BE2C (cell line): ENCODE measurements at regions not wholly inside any gene's neighbourhood (a gene's known extent, or its start where the extent isn't known, plus 50 kb on each side); places are given as distances from the start of the nearest gene placed in this dataset.

ENCODE experiments used
- DNase-seq: peaks from one replicate; pipeline ENCODE4 v3.0.0-alpha.2; 2020
- H3K27me3 ChIP-seq: fragments of 250-450 bp; sonication (Bioruptor Pico); 2 replicates; pipeline ENCODE4 v1.5.1; 2020; ENCODE audit warnings: mild to moderate bottlenecking
- H3K36me3 ChIP-seq: fragments of 250-450 bp; sonication (Bioruptor Pico); 2 replicates; pipeline ENCODE4 v1.5.1; 2020; ENCODE audit warnings: mild to moderate bottlenecking
- H3K4me1 ChIP-seq: fragments of 250-450 bp; sonication (Bioruptor Pico); 2 replicates; pipeline ENCODE4 v1.5.1; 2020
- H3K4me3 ChIP-seq: 2 replicates; pipeline ENCODE4 v1.5.1; 2011; ENCODE audit warnings: low read depth, low read length
- H3K9me3 ChIP-seq: fragments of 250-450 bp; sonication (Bioruptor Pico); 2 replicates; pipeline ENCODE4 v1.5.1; 2020
- CTCF ChIP-seq: IDR thresholded peaks from 2 replicates; pipeline ENCODE4 v1.5.1; 2012; ENCODE audit warnings: mild to moderate bottlenecking, low read depth, low read length

DNA sequence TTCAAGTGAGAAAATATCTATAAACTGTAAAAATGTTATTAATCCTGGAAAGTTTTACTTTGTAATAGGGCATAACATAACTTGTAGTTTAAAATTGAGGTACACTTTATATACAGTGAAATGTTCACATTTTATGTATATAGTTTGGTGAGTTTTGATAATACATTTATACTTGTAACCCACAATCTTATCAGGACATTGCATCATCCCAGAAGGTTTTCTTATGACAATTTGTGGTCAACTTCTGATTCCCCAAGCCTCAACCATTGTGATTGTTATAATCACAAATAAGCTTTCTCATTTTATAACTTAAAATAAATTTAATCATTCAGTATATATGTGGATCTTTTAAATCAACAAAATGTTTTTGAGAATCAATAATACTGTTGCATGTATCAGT lies 151.1 kb downstream of the TFPI2 start:
- no peaks in the 10 kb centered on the region for H3K9me3 ChIP-seq
- no peak for TF ChIP-seq CTCF
- DNase-seq = no peak
- H3K36me3 ChIP-seq = no peaks in the 10 kb centered on the region
- no peaks in the 10 kb centered on the region for H3K4me1 ChIP-seq
- no peak overlapping the region for H3K4me3 ChIP-seq
- H3K27me3 ChIP-seq = no peaks in the 10 kb centered on the region

GRCh38 chr7:93737953-93738352 lies 152.6 kb downstream of the TFPI2 start:
- DNase-seq = no peak
- Histone ChIP-seq H3K27me3 (no peaks in the 10 kb centered on the region), H3K4me3 (no peak overlapping the region), H3K9me3 (no peaks in the 10 kb centered on the region), H3K36me3 (no peaks in the 10 kb centered on the region), H3K4me1 (no peaks in the 10 kb centered on the region)
- no peak for TF ChIP-seq CTCF

DNA sequence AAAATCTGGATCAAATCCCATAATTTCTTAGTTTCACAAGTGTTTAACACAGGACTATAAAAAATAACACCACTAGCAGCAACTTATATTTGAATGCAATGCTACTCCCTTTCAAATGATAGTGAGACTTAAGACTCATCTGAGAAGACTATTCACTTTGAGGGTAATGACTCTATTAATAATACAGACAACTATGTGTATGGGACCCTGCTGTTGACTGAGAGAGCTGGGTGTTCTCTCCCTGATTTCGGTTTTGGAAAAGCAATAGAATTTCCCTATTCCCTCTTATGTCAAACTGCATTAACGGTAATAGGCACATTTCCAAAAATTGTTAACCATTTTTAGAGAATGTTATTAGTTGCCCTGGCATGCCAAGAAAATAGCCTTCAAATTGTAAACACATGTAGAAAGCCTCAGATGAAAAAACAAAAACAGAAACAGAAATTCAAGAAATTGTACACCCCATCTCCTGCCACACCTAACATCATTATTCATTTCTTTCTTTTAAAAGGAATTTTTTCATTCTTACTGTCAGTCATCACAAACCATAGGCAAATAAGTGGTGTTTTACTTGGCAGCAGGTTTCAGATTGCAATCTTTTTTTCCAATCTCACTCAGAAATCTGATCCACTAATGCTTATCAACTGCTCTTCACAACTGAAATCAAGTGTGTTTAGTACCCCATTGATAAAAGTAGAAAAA lies 153.7 kb downstream of the TFPI2 start:
- no peak for TF ChIP-seq CTCF
- DNase-seq = no peak
- no peaks in the 10 kb centered on the region for H3K27me3 ChIP-seq
- H3K9me3 ChIP-seq = no peaks in the 10 kb centered on the region
- H3K36me3 ChIP-seq = no peaks in the 10 kb centered on the region
- no peaks in the 10 kb centered on the region for H3K4me1 ChIP-seq
- no peak overlapping the region for H3K4me3 ChIP-seq

DNA sequence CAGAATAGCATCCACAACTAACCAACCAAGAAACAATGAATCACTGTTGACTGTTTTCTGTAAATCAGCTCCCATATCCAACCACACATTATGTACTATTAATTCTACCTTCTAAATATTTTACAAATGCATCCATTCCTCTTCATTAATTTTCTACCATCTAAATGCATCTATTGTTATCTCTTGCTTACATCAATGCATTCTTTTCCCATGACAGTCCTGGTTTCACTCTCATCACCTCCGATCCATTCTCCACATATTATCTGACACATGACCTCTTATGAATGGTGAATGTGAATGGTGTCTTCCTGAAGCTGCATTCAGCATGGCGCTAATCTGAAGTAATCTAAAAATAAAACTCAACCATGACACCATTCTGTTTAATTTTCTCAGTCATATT lies 153.8 kb upstream of the CALCR start:
- H3K4me3 ChIP-seq = no peak overlapping the region
- no peak for DNase-seq
- no peak for TF ChIP-seq CTCF
- H3K9me3 ChIP-seq = no peaks in the 10 kb centered on the region
- H3K4me1 ChIP-seq = no peaks in the 10 kb centered on the region
- no peaks in the 10 kb centered on the region for H3K27me3 ChIP-seq
- no peaks in the 10 kb centered on the region for H3K36me3 ChIP-seq

GRCh38 chr7:93725954-93726353 lies 151.4 kb upstream of the CALCR start:
- Histone ChIP-seq H3K36me3 (no peaks in the 10 kb centered on the region), H3K4me1 (no peaks in the 10 kb centered on the region), H3K4me3 (no peak overlapping the region), H3K9me3 (no peaks in the 10 kb centered on the region), H3K27me3 (no peaks in the 10 kb centered on the region)
- no peak for DNase-seq
- no peak for TF ChIP-seq CTCF

GRCh38 chr7:93723424-93724124 lies 149.1 kb upstream of the CALCR start:
- DNase-seq = no peak
- Histone ChIP-seq H3K36me3 (no peaks in the 10 kb centered on the region), H3K27me3 (no peaks in the 10 kb centered on the region), H3K9me3 (no peaks in the 10 kb centered on the region), H3K4me1 (no peaks in the 10 kb centered on the region), H3K4me3 (no peak overlapping the region)
- no peak for TF ChIP-seq CTCF
